K562 (cell line): ENCODE measurements at regions not wholly inside any gene's neighbourhood (a gene's known extent, or its start where the extent isn't known, plus 50 kb on each side); places are given as distances from the start of the nearest gene placed in this dataset.

ENCODE experiments used
- ATAC-seq: fragments of 200-7000 bp; cut with Tn5 transposase; 3 replicates; pipeline ENCODE4 v1.9.1; 2020; ENCODE audit warnings: moderate library complexity
- BruUV-seq: library from RNA; stranded (reverse); fragments of 400-500 nt; replicated peaks from 2 replicates; lab custom pipeline; 2021; lab: Mats Ljungman, UMichigan
- CTCF ChIA-PET: fragments of 300-600 bp; formaldehyde crosslinking; extraction: SDS; loops from one replicate; lab custom pipeline; 2021; ENCODE audit warnings: low intra/inter-chr PET ratio; lab: Yijun Ruan, JAX
- POLR2A ChIA-PET: fragments of 300-600, 350-650 bp; sonication (Branson Sonifier 250); formaldehyde crosslinking; extraction: SDS; loops from one replicate; lab custom pipeline; 2021; ENCODE audit warnings: antibody characterized with exemption, inconsistent platforms; lab: Yijun Ruan, JAX
- DNase-seq, 4 experiments: peaks; one replicate each; pipeline versions ENCODE4 v3.0.0 to v3.0.0-alpha.2; 2011 to 2018; ENCODE audit warnings: low spot score in 3 of 4, mixed read lengths in 3 of 4; ENCODE audit errors: extremely low read depth in 1 of 4
- FAIRE-seq: peaks from 2 replicates; lab custom pipeline; 2011; peaks lifted over from hg19 to GRCh38; lab: Jason Lieb, UNC
- H2AFZ ChIP-seq: 2 replicates; pipeline ENCODE4 v1.6.0; 2011; ENCODE audit warnings: low read depth, low read length, control low read depth, inconsistent platforms
- H3K27ac ChIP-seq: fragments of 200-600 bp; 3 replicates; pipeline ENCODE4 v1.8.0; 2011; ENCODE audit warnings: low read depth, mild to moderate bottlenecking, control low read depth, inconsistent platforms, low read length, moderate library complexity, mixed read lengths; ENCODE audit errors: extremely low read depth
- H3K27me3 ChIP-seq, 2 experiments: fragments of 300-600 bp in 1 of 2; 2 replicates in 1 of 2; 3 replicates in 1 of 2; pipeline versions ENCODE4 v1.6.0 to v1.8.0; 2011; ENCODE audit warnings: inconsistent platforms in 2 of 2, low read length in 2 of 2, mild to moderate bottlenecking in 1 of 2, mixed read lengths in 1 of 2, moderate library complexity in 1 of 2; ENCODE audit not compliant: control insufficient read depth in 2 of 2, insufficient read depth in 2 of 2
- H3K36me3 ChIP-seq: fragments of 300-600 bp; 3 replicates; pipeline ENCODE4 v1.8.0; 2011; ENCODE audit warnings: mild to moderate bottlenecking, low read length, inconsistent platforms; ENCODE audit not compliant: control insufficient read depth, insufficient read depth
- H3K4me1 ChIP-seq, 2 experiments: fragments of 200-600 bp in 1 of 2; replicated peaks in 1 of 2; 2 replicates in 1 of 2; 3 replicates in 1 of 2; pipeline versions ENCODE4 v1.5.1 to v1.8.0; 2011; ENCODE audit warnings: inconsistent platforms in 2 of 2, low read length in 2 of 2, mild to moderate bottlenecking in 1 of 2, mixed read lengths in 1 of 2, moderate library complexity in 1 of 2; ENCODE audit not compliant: control insufficient read depth in 2 of 2, insufficient read depth in 2 of 2
- H3K4me2 ChIP-seq: 2 replicates; pipeline ENCODE4 v1.6.1; 2011; ENCODE audit warnings: low read length, control low read depth, inconsistent platforms, mixed read lengths; ENCODE audit not compliant: insufficient read depth
- H3K4me3 ChIP-seq: fragments of 200-600 bp; sonication (generic), shearing (Covaris generic); 2 replicates; pipeline ENCODE4 v1.5.1; 2016; ENCODE audit warnings: control low read depth, inconsistent platforms
- H3K79me2 ChIP-seq: fragments of 200-600 bp; 3 replicates; pipeline ENCODE4 v1.8.0; 2011; ENCODE audit warnings: low read length, inconsistent platforms; ENCODE audit not compliant: control insufficient read depth, insufficient read depth
- H3K9ac ChIP-seq, 2 experiments: 2 replicates each; pipeline versions ENCODE4 v1.6.0 to v1.6.1; 2011; ENCODE audit warnings: low read depth in 2 of 2, low read length in 2 of 2, control low read depth in 1 of 2, inconsistent platforms in 1 of 2, mild to moderate bottlenecking in 1 of 2, mixed read lengths in 1 of 2; ENCODE audit not compliant: insufficient read depth in 1 of 2
- H3K9me1 ChIP-seq: one replicate; pipeline ENCODE4 v1.6.0; 2011; ENCODE audit warnings: inconsistent platforms, mild to moderate bottlenecking, low read length, moderate library complexity; ENCODE audit not compliant: control insufficient read depth, insufficient read depth
- H3K9me3 ChIP-seq: replicated peaks from 2 replicates; pipeline ENCODE4 v1.5.1; 2011; ENCODE audit warnings: low read depth, low read length, inconsistent platforms; ENCODE audit not compliant: control insufficient read depth, insufficient read depth
- H4K20me1 ChIP-seq: replicated peaks from 2 replicates; pipeline ENCODE4 v1.6.1; 2011; ENCODE audit warnings: low read length, inconsistent platforms, mixed read lengths; ENCODE audit not compliant: control insufficient read depth, insufficient read depth
- CCNT2 ChIP-seq: IDR thresholded peaks from 2 replicates; pipeline ENCODE4 v1.6.1; 2011; ENCODE audit warnings: borderline replicate concordance, low read depth, mild to moderate bottlenecking, moderate library complexity, mixed read lengths, low read length; ENCODE audit not compliant: insufficient read length; ENCODE audit errors: extremely low read depth
- HLTF ChIP-seq: fragments of 450-650 bp; IDR thresholded peaks from 2 replicates; pipeline ENCODE4 v1.6.1; 2016
- MITF ChIP-seq: IDR thresholded peaks from 2 replicates; pipeline ENCODE4 v1.6.1; 2014; ENCODE audit warnings: antibody characterized with exemption
- MYNN ChIP-seq, 2 experiments: sonication (generic); formaldehyde crosslinking in 1 of 2; IDR thresholded peaks; 2 replicates each; pipeline versions ENCODE4 v1.5.0 to v1.6.1; 2016 to 2020; ENCODE audit warnings: antibody characterized with exemption in 1 of 2, missing genetic modification reagents in 1 of 2
- ZBED1 ChIP-seq: IDR thresholded peaks from 2 replicates; pipeline ENCODE4 v1.6.1; 2014
- ZNF57 ChIP-seq: fragments of 450-650 bp; formaldehyde crosslinking; IDR thresholded peaks from 2 replicates; pipeline ENCODE4 v1.4.0; 2020; ENCODE audit warnings: mild to moderate bottlenecking, moderate library complexity
- WGBS: fragments of 100-300 bp; shearing (Covaris generic); methylation state at CpG from one replicate; pipeline ENCODE4 v1.1.6; 2016; ENCODE audit warnings: low coverage, mixed read lengths; ENCODE audit not compliant: insufficient coverage; ENCODE audit errors: missing lambda C conversion rate; 5-methylcytosine and 5-hydroxymethylcytosine counted together
- in situ Hi-C: fragments of 300-500 bp; cut with MboI; formaldehyde crosslinking; loops from 4 replicates; pipeline ENCODE4 v1.15.0; 2018; ENCODE audit warnings: inconsistent platforms, mixed read lengths
- intact Hi-C: fragments of 100-400 bp; cut with micrococcal nuclease; formaldehyde crosslinking; loops from 2 replicates; pipeline ENCODE4 v1.14.2; 2022
- TF ChIP-seq, protein P1 (sequence below): fragments of 450-650 bp; IDR thresholded peaks from 2 replicates; pipeline ENCODE4 v1.6.1; 2016; ENCODE audit warnings: mild to moderate bottlenecking

GRCh38 chr2:203610558-203610957 is 75.5 kb upstream of the RAPH1 start (continued):
- TF ChIP-seq, protein P1, sequence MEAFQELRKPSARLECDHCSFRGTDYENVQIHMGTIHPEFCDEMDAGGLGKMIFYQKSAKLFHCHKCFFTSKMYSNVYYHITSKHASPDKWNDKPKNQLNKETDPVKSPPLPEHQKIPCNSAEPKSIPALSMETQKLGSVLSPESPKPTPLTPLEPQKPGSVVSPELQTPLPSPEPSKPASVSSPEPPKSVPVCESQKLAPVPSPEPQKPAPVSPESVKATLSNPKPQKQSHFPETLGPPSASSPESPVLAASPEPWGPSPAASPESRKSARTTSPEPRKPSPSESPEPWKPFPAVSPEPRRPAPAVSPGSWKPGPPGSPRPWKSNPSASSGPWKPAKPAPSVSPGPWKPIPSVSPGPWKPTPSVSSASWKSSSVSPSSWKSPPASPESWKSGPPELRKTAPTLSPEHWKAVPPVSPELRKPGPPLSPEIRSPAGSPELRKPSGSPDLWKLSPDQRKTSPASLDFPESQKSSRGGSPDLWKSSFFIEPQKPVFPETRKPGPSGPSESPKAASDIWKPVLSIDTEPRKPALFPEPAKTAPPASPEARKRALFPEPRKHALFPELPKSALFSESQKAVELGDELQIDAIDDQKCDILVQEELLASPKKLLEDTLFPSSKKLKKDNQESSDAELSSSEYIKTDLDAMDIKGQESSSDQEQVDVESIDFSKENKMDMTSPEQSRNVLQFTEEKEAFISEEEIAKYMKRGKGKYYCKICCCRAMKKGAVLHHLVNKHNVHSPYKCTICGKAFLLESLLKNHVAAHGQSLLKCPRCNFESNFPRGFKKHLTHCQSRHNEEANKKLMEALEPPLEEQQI, result no peak
- no peak for TF ChIP-seq MITF

DNA sequence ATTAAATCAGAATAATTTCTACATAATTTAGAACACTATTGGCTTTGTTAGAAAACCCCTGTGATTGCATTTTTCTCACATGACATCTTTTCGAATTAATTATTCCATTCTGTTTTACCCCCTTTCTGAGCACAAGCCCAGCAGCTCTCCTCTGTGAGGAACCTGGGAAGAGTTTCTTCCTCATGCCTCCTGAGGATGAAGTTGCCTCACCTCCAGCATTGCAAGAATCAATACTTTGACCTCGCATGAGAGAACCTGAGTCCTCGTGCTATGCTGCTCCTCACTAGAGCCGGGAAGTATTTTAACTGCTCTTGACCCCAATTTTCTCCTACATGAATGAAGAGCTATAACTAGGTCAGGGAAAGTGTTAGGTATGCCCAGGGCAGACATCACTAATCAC is 77.1 kb upstream of the RAPH1 start:
- in situ Hi-C loops, result no loop called here
- CTCF ChIA-PET, result no interaction called here
- FAIRE-seq (no peak), DNase-seq (no peak), ATAC-seq (no peak)
- Histone ChIP-seq H3K4me1 (no peaks in the 10 kb centered on the region), H3K9me1 (no peaks in the 10 kb centered on the region)
- intact Hi-C loops, result no loop called here
- 0% methylated on average over 4 of the region's 4 CpGs for WGBS
- TF ChIP-seq ZNF57 (CRISPR knock-in tag) (no peak), CCNT2 (no peak), HLTF (no peak), MYNN (IDR thresholded peaks at IDR 0.05) (no peak), MYNN (CRISPR knock-in tag; IDR thresholded peaks at IDR 0.05) (no peak), ZBED1 (no peak)
- TF ChIP-seq, all 486 proteins: peak for 0
- no peak overlapping the region for H3K4me2 ChIP-seq
- no peaks in the 10 kb centered on the region for H4K20me1 ChIP-seq
- H3K9me3 ChIP-seq, result no peaks in the 10 kb centered on the region
- no peaks in the 10 kb centered on the region for H3K36me3 ChIP-seq
- no peaks in the 10 kb centered on the region for H3K79me2 ChIP-seq
- H3K27ac ChIP-seq, result no peak overlapping the region
- H3K27me3 ChIP-seq, result peaks cover 0 to 14% of the 10 kb centered on the region in 2 experiments; a peak in 2 of 5 replicates
- no peak overlapping the region for H2AFZ ChIP-seq
- POLR2A ChIA-PET, result no interaction called here
- H3K9ac ChIP-seq, result no peak overlapping the region
- no TSS peak for BruUV-seq
- no peak overlapping the region for H3K4me3 ChIP-seq
